ENCODE measurements at regions not wholly inside any gene's neighbourhood (a gene's known extent, or its start where the extent isn't known, plus 50 kb on each side); places are given as distances from the start of the nearest gene placed in this dataset.

GRCh38 chr14:99062216-99062615, 209.8 kb downstream of the BCL11B start:
- TF ChIP-seq CTCF (IDR thresholded peaks at IDR 0.05), result no peak
- TF ChIP-seq POLR2A (IDR thresholded peaks at IDR 0.05; ENCODE audit: low read depth), result no peak
- TF ChIP-seq POLR2AphosphoS5 (IDR thresholded peaks at IDR 0.05), result no peak
